ENCODE measurements at regions not wholly inside any gene's neighbourhood (a gene's known extent, or its start where the extent isn't known, plus 50 kb on each side); places are given as distances from the start of the nearest gene placed in this dataset.

GRCh38 chr3:82834098-82834497 is 1072.7 kb upstream of the GBE1 start:
- Histone ChIP-seq H3K36me3 (replicated peaks in 1 of 2) (no peaks in the 10 kb centered on the region), H3K27me3 (no peaks in the 10 kb centered on the region), H3K27ac (no peak overlapping the region), H3K4me3 (no peak overlapping the region), H3K9me3 (replicated peaks in 1 of 3) (no peaks in the 10 kb centered on the region), H3K4me1 (replicated peaks in 1 of 2) (no peaks in the 10 kb centered on the region)
- DNase-seq = no peak
- 63 to 75% (median 72%) methylated on average over 3 to 4 of the region's 4 CpGs for WGBS, 4 donors
- intact Hi-C loops (cut with DNase I) = no loop called here
- TF ChIP-seq POLR2A (IDR thresholded peaks at IDR 0.05) (no peak), CTCF (IDR thresholded peaks at IDR 0.05) (no peak)

GRCh38 chr3:82824491-82824890 is 1063.0 kb upstream of the GBE1 start:
- Histone ChIP-seq H3K27me3 (no peaks in the 10 kb centered on the region), H3K4me3 (no peak overlapping the region), H3K27ac (no peak overlapping the region), H3K9me3 (replicated peaks in 1 of 3) (no peaks in the 10 kb centered on the region), H3K4me1 (replicated peaks in 1 of 2) (no peaks in the 10 kb centered on the region), H3K36me3 (replicated peaks in 1 of 2) (no peaks in the 10 kb centered on the region)
- intact Hi-C loops (cut with DNase I) = no loop called here
- WGBS, 4 donors = 59 to 71% (median 61%) methylated on average over 2 of the region's 2 CpGs
- DNase-seq = no peak
- TF ChIP-seq CTCF (IDR thresholded peaks at IDR 0.05) (no peak), POLR2A (IDR thresholded peaks at IDR 0.05) (no peak)

- H3K27ac ChIP-seq = no peak overlapping the region
- no peaks in the 10 kb centered on the region for H3K27me3 ChIP-seq
- DNase-seq = no peak
- intact Hi-C loops (cut with DNase I) = no loop called here
- no peaks in the 10 kb centered on the region for H3K9me3 ChIP-seq (replicated peaks in 1 of 3)
- TF ChIP-seq CTCF (IDR thresholded peaks at IDR 0.05) = no peak
- TF ChIP-seq POLR2A (IDR thresholded peaks at IDR 0.05) = no peak
- no peak overlapping the region for H3K4me3 ChIP-seq
- no peaks in the 10 kb centered on the region for H3K4me1 ChIP-seq (replicated peaks in 1 of 2)
- H3K36me3 ChIP-seq (replicated peaks in 1 of 2) = no peaks in the 10 kb centered on the region
Measured at GRCh38 chr3:82816086-82816485, 1054.6 kb upstream of the GBE1 start.

- no peak for DNase-seq
- no peaks in the 10 kb centered on the region for H3K27me3 ChIP-seq
- no peak overlapping the region for H3K27ac ChIP-seq
- H3K4me1 ChIP-seq (replicated peaks in 1 of 2) = no peaks in the 10 kb centered on the region
- TF ChIP-seq POLR2A (IDR thresholded peaks at IDR 0.05) = no peak
- TF ChIP-seq CTCF (IDR thresholded peaks at IDR 0.05) = no peak
- no peaks in the 10 kb centered on the region for H3K36me3 ChIP-seq (replicated peaks in 1 of 2)
- no peak overlapping the region for H3K4me3 ChIP-seq
- WGBS, 4 donors = 85 to 100% (median 89%) methylated on average over 1 to 2 of the region's 2 CpGs
- H3K9me3 ChIP-seq (replicated peaks in 1 of 3) = no peaks in the 10 kb centered on the region
- intact Hi-C loops (cut with DNase I) = no loop called here
Measured at GRCh38 chr3:82815417-82816058, 1054.1 kb upstream of the GBE1 start.
